MM.1S (cell line): ENCODE measurements at regions not wholly inside any gene's neighbourhood (a gene's known extent, or its start where the extent isn't known, plus 50 kb on each side); places are given as distances from the start of the nearest gene placed in this dataset.
"Not testable (repeated sequence)": the region's sequence is repeated elsewhere in the genome, so short reads cannot be mapped to it uniquely, and the experiment has no call there.

Experiments
- DNase-seq: peaks from one replicate; pipeline ENCODE4 v3.0.0-alpha.2; 2015
- H2AFZ ChIP-seq: fragments of 300-600 bp; sonication (generic); 2 replicates; pipeline ENCODE4 v1.6.0; 2016; ENCODE audit warnings: antibody characterized with exemption, low read length
- H3F3A ChIP-seq: fragments of 300-600 bp; sonication (generic); 2 replicates; pipeline ENCODE4 v1.6.1; 2016; ENCODE audit warnings: mild to moderate bottlenecking, antibody characterized with exemption, low read length, moderate library complexity, mixed read lengths; ENCODE audit not compliant: insufficient read depth
- H3K27ac ChIP-seq: fragments of 300-600 bp; sonication (generic); 2 replicates; pipeline ENCODE4 v1.5.1; 2016; ENCODE audit warnings: mild to moderate bottlenecking, low read length
- H3K27me3 ChIP-seq: fragments of 300-600 bp; sonication (generic); replicated peaks from 2 replicates; pipeline ENCODE4 v1.6.0; 2016; ENCODE audit warnings: low read length; ENCODE audit not compliant: insufficient read depth
- H3K36me3 ChIP-seq: fragments of 300-600 bp; sonication (generic); replicated peaks from 2 replicates; pipeline ENCODE4 v1.6.1; 2016; ENCODE audit warnings: mild to moderate bottlenecking, low read length, mixed read lengths; ENCODE audit not compliant: insufficient read depth
- H3K4me1 ChIP-seq: fragments of 300-600 bp; sonication (generic); 2 replicates; pipeline ENCODE4 v1.6.1; 2016; ENCODE audit warnings: low read length, mixed read lengths
- H3K4me2 ChIP-seq: fragments of 300-600 bp; sonication (generic); 2 replicates; pipeline ENCODE4 v1.6.0; 2016; ENCODE audit warnings: low read depth, low read length
- H3K4me3 ChIP-seq: fragments of 300-600 bp; sonication (generic); 2 replicates; pipeline ENCODE4 v1.5.1; 2016; ENCODE audit warnings: low read length, mixed read lengths
- H3K79me2 ChIP-seq: fragments of 300-600 bp; sonication (generic); 2 replicates; pipeline ENCODE4 v1.6.1; 2016; ENCODE audit warnings: mixed run types, low read length, mixed read lengths
- H3K9ac ChIP-seq: fragments of 300-600 bp; sonication (generic); 2 replicates; pipeline ENCODE4 v1.6.1; 2016; ENCODE audit warnings: low read length, mixed read lengths
- H3K9me2 ChIP-seq: fragments of 300-600 bp; sonication (generic); replicated peaks from 2 replicates; pipeline ENCODE4 v1.6.1; 2016; ENCODE audit warnings: mild to moderate bottlenecking, low read length, mixed read lengths; ENCODE audit not compliant: insufficient read depth
- H3K9me3 ChIP-seq: fragments of 300-600 bp; sonication (generic); replicated peaks from 2 replicates; pipeline ENCODE4 v1.6.1; 2016; ENCODE audit warnings: mild to moderate bottlenecking, low read length, mixed read lengths; ENCODE audit not compliant: insufficient read depth
- H4K20me1 ChIP-seq: fragments of 300-600 bp; sonication (generic); 2 replicates; pipeline ENCODE4 v1.6.1; 2016; ENCODE audit warnings: mild to moderate bottlenecking, low read length, moderate library complexity, mixed read lengths; ENCODE audit not compliant: insufficient read depth
- CTCF ChIP-seq: fragments of 300-600 bp; sonication (generic); IDR thresholded peaks from 2 replicates; pipeline ENCODE4 v1.5.1; 2016; ENCODE audit warnings: antibody characterized with exemption, low read length, mixed read lengths
- EZH2 ChIP-seq: fragments of 300-600 bp; sonication (generic); optimal IDR thresholded peaks from 2 replicates; pipeline ENCODE3; 2017; ENCODE audit warnings: low read depth, mild to moderate bottlenecking, antibody characterized with exemption, low read length, mixed read lengths
- EZH2phosphoT487 ChIP-seq: fragments of 300-600 bp; sonication (generic); IDR thresholded peaks from 2 replicates; pipeline ENCODE4 v1.6.1; 2018; ENCODE audit warnings: antibody characterized with exemption, low read length

DNA sequence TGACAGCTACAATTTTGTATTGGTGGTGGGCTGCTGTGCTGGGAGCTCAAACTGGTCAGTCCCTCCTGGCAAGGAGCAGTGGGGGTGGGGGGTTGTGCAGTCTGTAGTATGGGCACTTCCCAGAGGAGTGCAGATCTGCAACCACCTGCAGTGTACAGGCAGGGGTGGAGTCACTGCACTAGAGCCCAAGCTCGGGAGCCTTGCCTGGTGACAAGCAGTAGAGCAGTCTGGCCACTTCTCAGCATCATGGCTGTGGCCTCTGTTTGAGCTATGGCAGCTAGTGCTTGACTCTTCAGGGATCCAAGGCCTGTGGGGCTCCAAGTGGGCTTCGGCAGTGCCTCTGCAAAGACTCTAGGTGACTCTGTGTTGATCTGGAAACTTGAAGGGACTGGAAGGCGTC, 585.1 kb upstream of the GRM3 start:
- no peak overlapping the region for H3K4me2 ChIP-seq

DNA sequence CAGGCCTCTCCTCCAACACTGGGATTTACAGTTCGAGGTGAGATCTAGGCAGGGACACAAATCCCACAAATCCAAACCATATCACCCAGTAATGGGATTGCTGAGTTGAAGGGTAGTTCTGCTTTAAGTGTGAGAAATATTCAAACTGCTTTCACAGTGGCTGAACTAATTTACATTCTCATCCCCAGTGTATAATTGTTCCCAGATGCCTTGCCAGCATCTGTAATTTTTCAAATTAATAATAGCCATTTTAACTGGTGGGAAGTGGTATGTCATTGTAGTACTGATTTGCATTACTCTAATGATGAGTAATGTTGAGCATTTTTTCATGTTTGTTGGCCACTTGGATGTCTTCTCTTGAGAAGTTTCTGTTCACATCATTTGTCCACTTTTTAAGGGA, 592.8 kb upstream of the GRM3 start:
- no peak overlapping the region for H3K27ac ChIP-seq
- H2AFZ ChIP-seq, result no peak overlapping the region
- H3K79me2 ChIP-seq, result no peaks in the 10 kb centered on the region
- no peak overlapping the region for H3K4me3 ChIP-seq
- no peaks in the 10 kb centered on the region for H4K20me1 ChIP-seq
- no peaks in the 10 kb centered on the region for H3K27me3 ChIP-seq
- TF ChIP-seq EZH2phosphoT487 (no peak), EZH2 (no peak), CTCF (no peak)
- H3K9me3 ChIP-seq, result no peaks in the 10 kb centered on the region
- no peaks in the 10 kb centered on the region for H3K36me3 ChIP-seq
- no peak overlapping the region for H3K9ac ChIP-seq
- no peaks in the 10 kb centered on the region for H3F3A ChIP-seq
- H3K4me2 ChIP-seq, result no peak overlapping the region
- H3K4me1 ChIP-seq, result no peaks in the 10 kb centered on the region
- DNase-seq, result no peak
- H3K9me2 ChIP-seq, result no peaks in the 10 kb centered on the region

More for the DNA sequence above, 585.1 kb upstream of the GRM3 start:
- H3K4me3 ChIP-seq, result no peak overlapping the region
- no peaks in the 10 kb centered on the region for H4K20me1 ChIP-seq
- DNase-seq, result no peak
- H3K27me3 ChIP-seq, result no peaks in the 10 kb centered on the region
- no peaks in the 10 kb centered on the region for H3K9me3 ChIP-seq
- no peaks in the 10 kb centered on the region for H3K4me1 ChIP-seq
- no peaks in the 10 kb centered on the region for H3F3A ChIP-seq
- H3K27ac ChIP-seq, result no peak overlapping the region
- no peaks in the 10 kb centered on the region for H3K9me2 ChIP-seq
- no peaks in the 10 kb centered on the region for H3K79me2 ChIP-seq
- no peak for TF ChIP-seq EZH2
- TF ChIP-seq CTCF, result no peak
- no peak for TF ChIP-seq EZH2phosphoT487
- no peaks in the 10 kb centered on the region for H3K36me3 ChIP-seq
- H3K9ac ChIP-seq, result no peak overlapping the region
- H2AFZ ChIP-seq, result no peak overlapping the region

DNA sequence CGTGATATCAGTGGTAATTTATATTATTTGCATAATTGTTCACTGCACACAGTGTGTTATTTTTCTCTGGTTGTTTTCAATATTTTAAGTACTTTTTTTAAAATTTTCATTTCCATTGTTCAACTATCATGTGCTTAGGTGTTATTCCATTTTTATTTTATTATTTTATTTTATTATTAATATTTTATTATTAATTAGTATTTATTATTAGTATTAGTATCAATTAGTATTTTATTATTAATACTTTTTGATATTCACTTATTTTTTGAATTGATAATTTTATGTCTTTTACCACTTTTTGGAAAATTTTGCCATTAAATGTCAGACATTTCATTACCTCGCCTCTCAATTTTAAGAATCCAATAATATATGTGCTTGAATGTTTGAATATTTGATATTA, 593.8 kb upstream of the GRM3 start:
- no peak for DNase-seq
- H3K79me2 ChIP-seq, result no peaks in the 10 kb centered on the region
- H3F3A ChIP-seq, result no peaks in the 10 kb centered on the region
- no peaks in the 10 kb centered on the region for H4K20me1 ChIP-seq
- H3K9me3 ChIP-seq, result no peaks in the 10 kb centered on the region
- no peaks in the 10 kb centered on the region for H3K4me1 ChIP-seq
- no peak overlapping the region for H3K4me2 ChIP-seq
- H3K27me3 ChIP-seq, result no peaks in the 10 kb centered on the region
- H3K36me3 ChIP-seq, result no peaks in the 10 kb centered on the region
- no peak overlapping the region for H2AFZ ChIP-seq
- H3K9me2 ChIP-seq, result no peaks in the 10 kb centered on the region
- no peak overlapping the region for H3K4me3 ChIP-seq
- TF ChIP-seq EZH2 (no peak), CTCF (no peak), EZH2phosphoT487 (no peak)
- no peak overlapping the region for H3K27ac ChIP-seq
- H3K9ac ChIP-seq, result no peak overlapping the region

DNA sequence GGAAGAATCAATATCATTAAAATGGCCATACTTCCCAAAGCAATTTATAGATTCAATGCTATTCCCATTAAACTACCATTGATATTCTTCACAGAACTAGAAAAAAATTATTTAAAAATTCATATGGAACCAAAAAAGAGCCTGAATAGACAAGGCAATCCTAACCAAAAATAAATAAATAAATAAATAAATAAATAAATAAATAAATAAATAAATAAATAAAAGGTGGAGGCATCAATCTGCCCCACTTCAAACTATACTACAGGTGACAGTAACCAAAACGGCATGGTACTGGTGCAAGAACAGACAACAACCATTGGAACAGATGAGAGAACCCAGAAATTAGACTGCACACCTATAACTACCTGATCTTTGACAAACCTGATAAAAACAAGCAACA, 598.5 kb upstream of the GRM3 start:
- H3K79me2 ChIP-seq, H3K4me2 ChIP-seq: not testable (repeated sequence)

More for the DNA sequence above, 598.5 kb upstream of the GRM3 start:
- not testable (repeated sequence) for H3K36me3 ChIP-seq, H3K4me3 ChIP-seq, H3K9me3 ChIP-seq, H3K9ac ChIP-seq, H4K20me1 ChIP-seq, H3K27me3 ChIP-seq, H3K4me1 ChIP-seq, H3F3A ChIP-seq, H3K27ac ChIP-seq, H2AFZ ChIP-seq, DNase-seq, H3K9me2 ChIP-seq
